Right lobe of liver (tissue), 6 donors: ENCODE measurements at regions not wholly inside any gene's neighbourhood (a gene's known extent, or its start where the extent isn't known, plus 50 kb on each side); places are given as distances from the start of the nearest gene placed in this dataset.
A peak's percentile ranks its signal among the peaks of the same experiment; 100 is the strongest.

Source experiments
- ATAC-seq, 4 donors: fragments of 200-7000 bp; cut with Tn5 transposase; one replicate each; pipeline ENCODE4 v1.9.1; 2020; ENCODE audit warnings: mild to moderate bottlenecking in 4 of 4, moderate library complexity in 4 of 4
- DNase-seq, 3 donors: peaks; one replicate each; pipeline ENCODE4 v3.0.0-alpha.2; 2020
- H3K27ac ChIP-seq, 3 donors: fragments of 200-600 bp; one replicate each; pipeline ENCODE4 v1.8.0; 2022
- H3K27me3 ChIP-seq, 2 donors: fragments of 200-600 bp; one replicate each; pipeline ENCODE4 v1.8.0; 2022
- H3K36me3 ChIP-seq, 4 donors: fragments of 200-600 bp; sonication (generic) in 1 of 4; one replicate each; pipeline versions ENCODE4 v1.5.1 to v1.8.0; 2017 to 2022; ENCODE audit warnings: control low read depth in 1 of 4
- H3K4me1 ChIP-seq, 4 donors: fragments of 200-600 bp; sonication (generic) in 1 of 4; one replicate each; pipeline versions ENCODE4 v1.5.1 to v1.8.0; 2017 to 2022; ENCODE audit warnings: control low read depth in 1 of 4
- H3K4me3 ChIP-seq, 3 donors: fragments of 200-600 bp; one replicate each; pipeline ENCODE4 v1.8.0; 2022
- H3K9me3 ChIP-seq, 4 donors: fragments of 200-600 bp; sonication (generic) in 1 of 4; one replicate each; pipeline versions ENCODE4 v1.5.1 to v1.8.0; 2017 to 2022; ENCODE audit warnings: control low read depth in 1 of 4
- POLR2A ChIP-seq: fragments of 450-650 bp; IDR thresholded peaks from one replicate; pipeline ENCODE4 v1.6.1; 2017; ENCODE audit warnings: antibody characterized with exemption, mild to moderate bottlenecking
- WGBS: methylation state at CpG from one replicate; pipeline ENCODE4 v1.1.6; 2018; ENCODE audit warnings: low coverage, low lambda C conversion rate; ENCODE audit not compliant: insufficient coverage; ENCODE audit errors: missing lambda C conversion rate; 5-methylcytosine and 5-hydroxymethylcytosine counted together
- intact Hi-C, 2 donors: fragments of 100-400 bp; cut with DNase I; formaldehyde crosslinking; loops; one replicate each; pipeline versions ENCODE4 v1.11.2 to v1.14.1; 2022
- TF ChIP-seq, protein P1 (sequence below), 4 donors: fragments of 200-600 bp in 3 of 4; fragments of 450-650 bp in 1 of 4; IDR thresholded peaks; one replicate each; pipeline versions ENCODE4 v1.5.1 to v1.8.0; 2016 to 2022; ENCODE audit warnings: antibody characterized with exemption in 4 of 4, mild to moderate bottlenecking in 2 of 4
- donor health status: DM: no; HTN: yes; CAD: no.
- donor health status: DM: no; HTN: no; CAD: no.
- donor health status: DM: no; HTN: no; CAD: no.
- donor health status: DM: no; HTN: yes; CAD: no.
- donor health status: DM: no; HTN: yes; CAD: no.

DNA sequence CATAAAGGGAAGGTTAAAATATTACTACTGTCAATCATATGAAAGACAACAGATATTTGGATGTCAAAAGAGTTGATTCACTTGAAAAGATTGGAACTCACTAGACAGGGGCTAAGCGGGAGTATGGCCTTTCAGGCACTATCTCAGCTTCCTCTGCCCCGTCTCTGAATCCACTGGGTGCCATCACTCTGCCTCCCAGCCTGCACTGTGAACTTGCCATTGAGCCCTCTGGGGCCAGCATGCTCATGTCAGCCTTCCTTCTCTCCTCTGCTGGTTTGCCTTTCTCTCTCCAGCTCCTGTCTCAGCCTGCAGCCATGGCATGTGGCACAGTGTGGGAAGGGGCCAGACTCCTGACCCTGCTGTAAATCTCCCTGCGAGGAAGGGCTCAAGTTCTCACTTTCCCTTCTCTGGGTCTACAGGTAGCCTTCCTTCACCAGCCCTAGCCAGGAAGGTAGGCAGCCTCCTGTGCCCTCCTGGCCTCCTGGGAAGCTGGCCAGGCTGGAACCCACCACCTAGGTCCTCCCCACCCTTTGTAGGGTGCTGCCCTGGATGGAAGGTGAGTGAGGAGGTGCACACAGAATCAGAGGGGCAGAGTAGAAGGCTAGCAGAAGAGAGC lies 54.0 kb upstream of the SLCO2A1 start:
- no peaks in the 10 kb centered on the region for H3K4me1 ChIP-seq
- WGBS = 86% methylated on average over 1 of the region's 3 CpGs
- no peak overlapping the region for H3K27ac ChIP-seq
- no peaks in the 10 kb centered on the region for H3K9me3 ChIP-seq
- DNase-seq (no peak), ATAC-seq (peak in 1 of 4 donors; percentile 34)
- intact Hi-C loops = no loop called here
- TF ChIP-seq POLR2A = no peak
- TF ChIP-seq, protein P1, sequence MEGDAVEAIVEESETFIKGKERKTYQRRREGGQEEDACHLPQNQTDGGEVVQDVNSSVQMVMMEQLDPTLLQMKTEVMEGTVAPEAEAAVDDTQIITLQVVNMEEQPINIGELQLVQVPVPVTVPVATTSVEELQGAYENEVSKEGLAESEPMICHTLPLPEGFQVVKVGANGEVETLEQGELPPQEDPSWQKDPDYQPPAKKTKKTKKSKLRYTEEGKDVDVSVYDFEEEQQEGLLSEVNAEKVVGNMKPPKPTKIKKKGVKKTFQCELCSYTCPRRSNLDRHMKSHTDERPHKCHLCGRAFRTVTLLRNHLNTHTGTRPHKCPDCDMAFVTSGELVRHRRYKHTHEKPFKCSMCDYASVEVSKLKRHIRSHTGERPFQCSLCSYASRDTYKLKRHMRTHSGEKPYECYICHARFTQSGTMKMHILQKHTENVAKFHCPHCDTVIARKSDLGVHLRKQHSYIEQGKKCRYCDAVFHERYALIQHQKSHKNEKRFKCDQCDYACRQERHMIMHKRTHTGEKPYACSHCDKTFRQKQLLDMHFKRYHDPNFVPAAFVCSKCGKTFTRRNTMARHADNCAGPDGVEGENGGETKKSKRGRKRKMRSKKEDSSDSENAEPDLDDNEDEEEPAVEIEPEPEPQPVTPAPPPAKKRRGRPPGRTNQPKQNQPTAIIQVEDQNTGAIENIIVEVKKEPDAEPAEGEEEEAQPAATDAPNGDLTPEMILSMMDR (IDR thresholded peaks at IDR 0.05) = no peak
- no peaks in the 10 kb centered on the region for H3K36me3 ChIP-seq
- no peaks in the 10 kb centered on the region for H3K27me3 ChIP-seq
- H3K4me3 ChIP-seq = no peak overlapping the region

GRCh38 chr3:134083008-134083407 lies 53.3 kb upstream of the SLCO2A1 start:
- no peak for ATAC-seq
- H3K27ac ChIP-seq = no peak overlapping the region
- DNase-seq = no peak
- H3K27me3 ChIP-seq = no peaks in the 10 kb centered on the region
- intact Hi-C loops = no loop called here
- 65% methylated on average over 1 of the region's 1 CpG for WGBS
- no peak overlapping the region for H3K4me3 ChIP-seq
- no peaks in the 10 kb centered on the region for H3K36me3 ChIP-seq
- H3K9me3 ChIP-seq = no peaks in the 10 kb centered on the region
- H3K4me1 ChIP-seq = no peaks in the 10 kb centered on the region
- TF ChIP-seq, protein P1 (IDR thresholded peaks at IDR 0.05) = no peak
- TF ChIP-seq POLR2A = no peak

GRCh38 chr3:134082582-134082981 lies 52.9 kb upstream of the SLCO2A1 start:
- H3K4me1 ChIP-seq = no peaks in the 10 kb centered on the region
- ATAC-seq = no peak
- intact Hi-C loops = no loop called here

GRCh38 chr3:134081211-134081610 lies 51.5 kb upstream of the SLCO2A1 start:
- no peak overlapping the region for H3K27ac ChIP-seq
- TF ChIP-seq, protein P1 (IDR thresholded peaks at IDR 0.05) = no peak
- TF ChIP-seq POLR2A = no peak

More at GRCh38 chr3:134082582-134082981, 52.9 kb upstream of the SLCO2A1 start:
- H3K4me3 ChIP-seq = no peak overlapping the region
- no peak for TF ChIP-seq POLR2A
- TF ChIP-seq, protein P1 (IDR thresholded peaks at IDR 0.05) = no peak
- no peaks in the 10 kb centered on the region for H3K9me3 ChIP-seq
- no peaks in the 10 kb centered on the region for H3K36me3 ChIP-seq
- H3K27ac ChIP-seq = no peak overlapping the region
- no peak for DNase-seq
- no peaks in the 10 kb centered on the region for H3K27me3 ChIP-seq
- WGBS = 83% methylated on average over 2 of the region's 2 CpGs

DNA sequence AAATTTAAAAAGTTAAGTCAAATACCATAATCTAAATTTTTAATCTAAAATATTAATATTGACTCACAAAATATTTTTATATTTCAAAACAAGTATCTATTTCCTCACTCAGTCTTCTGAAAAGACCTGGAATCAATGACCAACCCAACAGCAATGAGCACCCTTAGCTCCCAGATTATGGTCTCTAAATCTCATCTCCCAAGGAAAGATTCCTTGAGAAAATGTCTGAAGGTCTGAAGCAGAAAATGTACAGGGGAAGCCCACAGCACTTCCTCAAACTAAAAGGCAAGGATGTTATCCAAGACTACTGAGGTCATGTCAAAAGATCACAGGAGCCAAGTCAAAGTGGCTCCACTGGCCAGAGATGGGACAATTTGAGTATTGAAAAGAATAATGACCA lies 51.0 kb upstream of the SLCO2A1 start:
- ATAC-seq (no peak), DNase-seq (no peak)
- no peaks in the 10 kb centered on the region for H3K36me3 ChIP-seq
- intact Hi-C loops = no loop called here
- no peaks in the 10 kb centered on the region for H3K9me3 ChIP-seq
- H3K27me3 ChIP-seq = no peaks in the 10 kb centered on the region
- TF ChIP-seq, protein P1 (IDR thresholded peaks at IDR 0.05) = no peak
- H3K4me1 ChIP-seq = no peaks in the 10 kb centered on the region
- H3K27ac ChIP-seq = no peak overlapping the region
- H3K4me3 ChIP-seq = no peak overlapping the region

More at GRCh38 chr3:134081211-134081610, 51.5 kb upstream of the SLCO2A1 start:
- Histone ChIP-seq H3K4me1 (no peaks in the 10 kb centered on the region), H3K27me3 (no peaks in the 10 kb centered on the region), H3K9me3 (no peaks in the 10 kb centered on the region), H3K36me3 (no peaks in the 10 kb centered on the region), H3K4me3 (no peak overlapping the region)
- ATAC-seq (no peak), DNase-seq (no peak)
- intact Hi-C loops = no loop called here
- WGBS = 83% methylated on average over 3 of the region's 3 CpGs
